T1000 (cell line): ENCODE measurements at regions not wholly inside any gene's neighbourhood (a gene's known extent, or its start where the extent isn't known, plus 50 kb on each side); places are given as distances from the start of the nearest gene placed in this dataset.

ENCODE experiments used
- DNase-seq: peaks from one replicate; lab custom pipeline; 2025; ENCODE audit warnings: mixed read lengths; lab: John Stamatoyannopoulos, UW

DNA sequence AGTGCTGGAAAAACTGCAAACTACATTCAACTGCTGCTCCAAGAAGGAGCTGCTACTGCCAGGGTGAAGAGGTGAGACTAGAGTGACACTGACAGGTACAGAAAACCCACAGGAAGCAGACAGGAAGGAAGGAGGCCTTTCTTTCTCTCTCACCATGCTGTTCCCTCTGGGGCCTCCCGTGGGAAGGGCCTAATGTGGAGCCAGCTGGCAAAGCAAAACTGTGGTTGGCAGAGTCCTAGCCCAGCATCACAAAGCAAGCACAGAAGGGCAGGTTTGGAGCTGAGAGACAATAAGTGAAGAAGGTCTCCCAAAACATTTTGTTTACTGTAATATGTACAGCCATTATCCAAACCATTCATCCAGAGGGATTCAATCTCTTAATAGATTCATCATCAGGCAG is 122.5 kb upstream of the MAX start:
- DNase-seq: no peak

- DNase-seq: no peak
Measured at GRCh38 chr14:65225299-65226159, 123.2 kb upstream of the MAX start.

DNA sequence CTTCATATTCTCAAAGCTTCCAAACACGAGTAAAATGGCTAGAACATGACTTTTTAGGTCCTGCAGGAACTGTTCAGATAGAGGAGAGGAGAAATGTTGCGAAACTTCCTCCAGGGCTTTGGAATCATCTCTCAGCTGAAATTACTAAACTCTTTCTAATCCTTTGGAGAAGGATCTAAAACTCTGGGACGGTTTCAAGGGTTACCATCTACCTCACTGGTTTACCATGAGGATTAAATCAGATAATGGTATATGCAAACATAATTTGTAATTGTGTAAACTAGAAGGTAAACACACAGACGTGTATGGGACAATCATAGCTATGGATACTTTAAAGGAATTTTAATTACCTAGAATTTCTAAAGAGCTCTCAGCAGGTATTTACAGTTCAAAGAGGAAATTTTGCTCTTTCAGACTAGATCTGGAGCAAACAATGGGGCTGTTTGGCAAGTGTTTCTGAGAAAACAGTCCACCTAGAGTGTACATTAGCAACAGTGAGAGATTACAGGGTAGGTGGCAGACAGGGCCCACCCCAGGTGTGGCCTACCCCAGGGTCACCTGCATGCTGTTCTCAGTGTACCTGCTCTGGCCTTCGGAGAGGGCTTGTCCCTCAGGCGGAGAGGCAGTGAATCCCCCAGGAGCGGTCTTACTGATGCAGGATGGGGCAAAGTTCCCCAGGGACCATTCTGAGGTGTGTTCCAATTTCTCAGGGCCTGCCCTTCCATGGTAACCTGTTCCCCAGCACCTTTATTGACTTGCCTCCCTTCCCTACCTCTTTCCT is 124.7 kb upstream of the MAX start:
- DNase-seq: no peak

DNA sequence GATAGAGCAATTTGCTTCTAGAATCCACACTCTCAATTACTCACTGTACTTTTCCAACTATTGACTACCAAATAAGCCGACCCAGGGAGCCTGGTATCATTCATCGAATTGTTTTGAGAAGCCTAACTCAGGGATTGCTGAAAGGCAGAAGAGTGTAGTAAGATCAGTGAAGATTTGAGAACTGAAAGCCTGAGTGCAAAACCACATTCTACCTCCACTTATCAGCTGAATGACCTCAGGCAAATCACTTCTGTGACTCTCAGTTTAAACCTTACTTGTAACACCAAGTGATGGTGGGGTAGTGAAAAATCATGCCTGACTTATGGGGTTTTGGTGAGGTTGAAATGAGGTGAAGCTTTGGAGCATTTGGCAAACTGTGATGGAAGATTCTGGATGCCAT is 126.1 kb upstream of the MAX start:
- no peak for DNase-seq

DNA sequence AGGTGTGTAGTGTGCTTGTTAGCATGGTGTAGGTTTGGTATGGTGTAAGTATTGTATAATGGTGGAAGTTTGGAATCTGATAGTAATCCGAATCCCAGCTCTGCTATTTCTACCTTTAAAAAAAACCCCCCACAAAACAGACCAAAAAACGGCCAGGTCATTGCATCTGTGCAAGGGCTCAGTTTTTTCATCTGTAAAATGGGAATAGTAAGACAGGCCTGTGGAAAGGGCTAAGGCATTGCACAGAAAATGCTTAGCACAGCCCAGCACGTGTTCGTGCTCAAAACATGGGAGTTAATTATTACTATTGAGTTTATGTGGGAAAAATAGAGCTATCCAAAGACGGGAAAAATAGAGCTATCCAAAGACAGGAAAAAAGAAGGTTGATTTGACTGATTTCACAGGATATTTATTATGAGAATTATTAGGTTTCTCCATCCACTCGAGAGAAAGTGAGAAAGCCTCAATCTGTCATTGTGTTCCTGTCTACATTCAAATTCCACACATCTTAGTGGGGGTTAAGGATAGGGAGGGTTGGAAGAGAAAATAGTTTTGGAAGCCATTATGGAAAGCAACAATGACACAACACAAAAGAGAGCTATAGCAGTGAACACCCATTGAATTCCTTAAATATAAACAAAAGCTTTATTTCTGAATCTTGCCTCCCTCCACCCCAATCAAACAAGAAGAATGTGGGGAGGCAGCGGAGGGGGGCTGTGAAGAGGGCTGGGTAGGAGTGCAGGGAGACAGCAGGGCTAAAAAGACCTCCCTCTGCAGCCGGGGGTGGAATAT is 126.8 kb upstream of the MAX start:
- DNase-seq: no peak

DNA sequence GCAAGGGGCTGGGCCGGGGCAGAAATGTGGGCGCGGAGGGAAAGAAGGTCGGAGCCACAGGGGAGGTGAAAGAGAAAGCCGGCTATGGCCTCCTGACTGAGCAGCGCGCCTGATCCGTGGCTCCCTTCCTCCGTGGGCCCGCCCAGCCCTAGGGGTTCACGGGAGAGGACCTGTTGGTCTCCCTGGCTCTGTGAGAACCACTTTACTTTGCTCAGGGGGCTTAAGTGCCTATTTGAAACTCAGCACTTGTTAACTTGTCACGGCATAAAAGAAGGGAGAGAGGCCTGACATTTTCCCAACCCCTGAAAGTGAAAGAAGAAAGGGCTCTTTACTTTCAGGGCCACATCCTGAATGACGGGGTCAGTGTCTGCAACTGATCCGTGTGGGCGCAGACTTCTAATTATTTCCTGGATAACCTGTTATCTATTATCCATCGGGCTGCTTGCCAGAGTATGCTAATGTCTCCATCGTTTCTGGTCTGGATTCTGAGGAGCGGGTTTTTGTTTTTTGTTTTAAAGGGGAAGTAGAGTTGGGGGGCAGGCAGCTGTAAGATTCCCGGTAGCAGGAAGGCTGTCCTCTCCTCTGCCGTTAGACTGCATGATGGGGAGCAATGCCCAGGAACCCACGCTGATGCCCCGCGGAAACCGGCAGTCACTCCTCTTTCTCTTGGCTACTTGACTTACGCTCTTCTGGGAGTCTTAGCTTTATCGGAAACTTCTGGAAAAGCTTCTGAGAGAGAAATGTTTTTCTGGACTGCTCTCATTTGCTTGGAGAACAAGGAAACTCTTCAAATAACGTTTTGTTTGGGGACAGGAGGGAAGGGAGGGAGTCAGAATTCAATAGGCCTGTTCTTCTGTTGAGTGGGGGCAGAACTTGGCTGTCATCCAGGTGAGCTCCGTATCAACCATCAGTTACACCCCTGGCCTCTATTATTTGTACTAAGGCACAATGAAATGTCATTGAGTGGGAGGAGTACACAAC is 127.7 kb upstream of the MAX start:
- no peak for DNase-seq

DNA sequence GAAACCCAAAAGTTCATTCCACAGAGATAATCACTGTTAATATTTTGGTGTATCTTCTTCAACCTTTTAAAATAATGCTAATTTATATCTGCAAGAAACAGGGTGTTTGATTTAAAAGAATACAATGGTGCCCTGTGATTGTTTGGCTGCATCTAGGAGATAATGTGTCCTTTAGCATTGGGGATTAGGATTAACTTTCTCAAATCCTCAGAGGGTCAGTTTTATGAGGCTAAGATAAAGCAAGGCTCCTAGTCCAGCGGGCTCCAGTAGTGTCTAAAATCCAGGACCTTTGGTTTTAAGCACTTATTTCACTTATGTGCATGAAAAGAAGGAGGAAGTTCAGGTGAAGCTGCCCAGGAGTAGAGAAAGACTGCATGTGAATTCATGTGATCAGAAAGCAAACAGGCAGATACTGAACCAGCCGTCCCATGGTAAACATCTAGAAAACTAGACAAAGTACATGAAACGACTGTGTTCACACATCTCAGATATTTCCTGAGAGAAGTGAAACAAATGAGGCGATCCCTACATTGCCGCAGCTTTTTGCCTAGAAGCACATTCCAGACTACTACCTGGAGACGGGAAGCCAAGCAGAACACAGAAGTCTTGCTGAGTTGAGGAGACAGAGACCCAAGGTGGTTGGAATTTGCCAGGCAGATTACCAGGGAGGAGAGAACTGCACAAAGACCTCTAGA is 129.1 kb upstream of the MAX start:
- no peak for DNase-seq

GRCh38 chr14:65234752-65235361 is 132.5 kb upstream of the MAX start:
- no peak for DNase-seq

DNA sequence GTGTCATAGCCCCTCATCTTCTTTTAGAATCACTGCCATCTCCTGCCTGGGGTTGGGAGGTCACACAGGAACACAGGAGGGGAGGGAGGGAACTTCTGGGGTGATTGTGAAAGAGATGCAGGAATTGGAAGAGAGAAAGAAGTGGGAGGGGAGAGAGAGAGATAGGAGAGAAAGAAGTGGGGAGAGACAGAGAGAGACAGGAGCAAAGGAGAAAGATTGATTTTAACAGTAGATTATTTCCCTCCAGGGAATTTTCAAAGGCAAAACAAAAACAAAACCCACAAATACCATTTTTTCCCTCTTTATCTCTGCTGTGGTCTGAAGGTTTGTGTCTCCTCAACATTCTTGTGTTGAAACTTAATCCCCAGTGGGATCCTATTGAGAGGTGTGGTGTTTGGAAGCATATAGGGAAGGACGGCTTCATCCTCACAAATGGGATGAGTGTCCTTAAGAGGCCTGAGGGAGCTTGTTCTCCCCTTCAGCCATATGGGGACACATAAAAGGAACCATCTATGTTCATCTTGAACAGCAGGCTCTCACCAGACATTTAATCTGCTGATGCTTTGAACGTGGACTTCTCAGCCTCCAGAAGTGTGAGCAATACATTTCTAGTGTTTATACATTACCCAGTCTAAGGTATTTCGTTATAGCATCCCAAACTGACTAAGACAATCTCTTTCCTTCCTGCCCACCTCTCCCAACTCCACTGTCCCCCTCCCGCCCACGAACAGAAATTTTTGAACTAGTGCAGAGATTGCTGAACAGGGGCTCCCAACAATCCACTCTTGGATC is 134.9 kb upstream of the MAX start:
- DNase-seq: no peak

DNA sequence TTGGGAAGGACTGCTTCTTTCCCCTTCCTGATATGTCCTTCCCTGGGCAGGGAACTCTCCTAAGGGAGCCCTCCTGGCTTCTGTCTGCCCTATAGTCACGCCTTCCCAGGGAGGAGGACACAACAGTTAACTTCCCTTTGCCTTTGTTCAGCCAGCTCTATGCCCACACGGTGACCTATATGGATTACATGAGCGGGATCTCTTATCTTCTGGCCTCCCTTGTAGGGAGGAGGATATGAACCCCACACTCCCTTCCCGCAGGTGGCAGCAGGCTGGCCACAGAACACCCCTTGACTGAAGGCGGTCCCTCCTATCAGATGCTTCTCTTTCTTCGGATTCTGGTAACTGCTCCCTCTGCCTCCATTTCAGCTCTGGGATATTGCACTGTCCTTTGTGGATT is 135.6 kb upstream of the MAX start:
- DNase-seq: no peak

- peak; percentile 16 for DNase-seq
Measured at GRCh38 chr14:65238456-65238855, 136.1 kb upstream of the MAX start.

- no peak for DNase-seq
Measured at GRCh38 chr14:65239143-65239937, 137.0 kb upstream of the MAX start.

- DNase-seq: no peak
Measured at GRCh38 chr14:65239938-65240296, 137.6 kb upstream of the MAX start.

GRCh38 chr14:65241125-65241752 is 138.9 kb upstream of the MAX start:
- DNase-seq: no peak

GRCh38 chr14:65242732-65243134 is 140.4 kb upstream of the MAX start:
- DNase-seq: no peak

- no peak for DNase-seq
Measured at GRCh38 chr14:65243766-65244442, 141.6 kb upstream of the MAX start.

GRCh38 chr14:65249471-65250161 is 147.3 kb upstream of the MAX start:
- no peak for DNase-seq
